Parathyroid adenoma (tissue), 2 donors: ENCODE measurements at regions not wholly inside any gene's neighbourhood (a gene's known extent, or its start where the extent isn't known, plus 50 kb on each side); places are given as distances from the start of the nearest gene placed in this dataset.
"Not testable (repeated sequence)": the region's sequence is repeated elsewhere in the genome, so short reads cannot be mapped to it uniquely, and the experiment has no call there.

Experiments used
- H2AFZ ChIP-seq: fragments of 300-600 bp; sonication (generic); one replicate; pipeline ENCODE4 v1.7.0; 2017; ENCODE audit warnings: antibody characterized with exemption, mild to moderate bottlenecking
- H3K27ac ChIP-seq: fragments of 300-600 bp; sonication (generic); one replicate; pipeline ENCODE4 v1.7.0; 2017
- H3K27me3 ChIP-seq: fragments of 300-600 bp; sonication (generic); one replicate; pipeline ENCODE4 v1.7.0; 2017; ENCODE audit warnings: low read length; ENCODE audit not compliant: control insufficient read depth, insufficient read depth
- H3K36me3 ChIP-seq: fragments of 300-600 bp; sonication (generic); one replicate; pipeline ENCODE4 v1.7.0; 2017; ENCODE audit warnings: low read length; ENCODE audit not compliant: control insufficient read depth, insufficient read depth
- H3K4me1 ChIP-seq: fragments of 300-600 bp; sonication (generic); one replicate; pipeline ENCODE4 v1.7.0; 2017; ENCODE audit warnings: control low read depth
- H3K4me2 ChIP-seq: fragments of 300-600 bp; sonication (generic); one replicate; pipeline ENCODE4 v1.7.0; 2017; ENCODE audit warnings: low read length
- H3K4me3 ChIP-seq: fragments of 300-600 bp; sonication (generic); one replicate; pipeline ENCODE4 v1.7.0; 2017; ENCODE audit warnings: low read depth, low read length
- H3K79me2 ChIP-seq: fragments of 300-600 bp; sonication (generic); one replicate; pipeline ENCODE4 v1.7.0; 2017; ENCODE audit warnings: control low read depth
- H3K9ac ChIP-seq: fragments of 300-600 bp; sonication (generic); one replicate; pipeline ENCODE4 v1.7.0; 2017; ENCODE audit warnings: mild to moderate bottlenecking
- H3K9me3 ChIP-seq: fragments of 300-600 bp; sonication (generic); one replicate; pipeline ENCODE4 v1.7.0; 2017; ENCODE audit warnings: low read length; ENCODE audit not compliant: control insufficient read depth
- TF ChIP-seq, protein P1 (sequence below): fragments of 300-600 bp; sonication (generic); IDR thresholded peaks from one replicate; pipeline ENCODE4 v1.7.0; 2017; ENCODE audit warnings: antibody characterized with exemption, mild to moderate bottlenecking
- donor health status: primary hyperparathyroidism.

DNA sequence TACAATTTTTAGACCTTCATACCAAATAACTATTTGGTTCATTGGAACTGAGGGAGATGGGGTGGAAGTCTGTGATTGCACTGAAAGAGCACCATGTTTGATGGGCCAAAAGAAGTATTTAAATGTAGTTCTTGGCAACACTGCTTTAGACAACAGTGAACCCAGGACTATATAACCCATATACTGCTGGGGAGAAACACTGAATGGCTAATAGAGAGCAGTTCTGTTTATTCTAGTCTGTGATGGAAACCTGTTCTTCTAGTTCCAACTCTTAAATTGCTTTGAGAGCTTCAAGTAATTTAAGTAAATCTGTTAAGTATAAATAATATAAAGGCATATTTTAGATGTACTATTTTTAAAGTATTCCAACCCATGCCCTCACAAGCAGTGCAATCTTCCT is 96.3 kb downstream of the NIBAN1 start:
- H3K36me3 ChIP-seq, result no peaks in the 10 kb centered on the region
- H3K9me3 ChIP-seq, result no peaks in the 10 kb centered on the region
- H3K4me2 ChIP-seq, result no peak overlapping the region
- H3K4me3 ChIP-seq, result no peak overlapping the region
- no peak overlapping the region for H2AFZ ChIP-seq
- no peaks in the 10 kb centered on the region for H3K79me2 ChIP-seq
- H3K27ac ChIP-seq, result no peak overlapping the region
- H3K4me1 ChIP-seq, result no peaks in the 10 kb centered on the region
- TF ChIP-seq, protein P1, sequence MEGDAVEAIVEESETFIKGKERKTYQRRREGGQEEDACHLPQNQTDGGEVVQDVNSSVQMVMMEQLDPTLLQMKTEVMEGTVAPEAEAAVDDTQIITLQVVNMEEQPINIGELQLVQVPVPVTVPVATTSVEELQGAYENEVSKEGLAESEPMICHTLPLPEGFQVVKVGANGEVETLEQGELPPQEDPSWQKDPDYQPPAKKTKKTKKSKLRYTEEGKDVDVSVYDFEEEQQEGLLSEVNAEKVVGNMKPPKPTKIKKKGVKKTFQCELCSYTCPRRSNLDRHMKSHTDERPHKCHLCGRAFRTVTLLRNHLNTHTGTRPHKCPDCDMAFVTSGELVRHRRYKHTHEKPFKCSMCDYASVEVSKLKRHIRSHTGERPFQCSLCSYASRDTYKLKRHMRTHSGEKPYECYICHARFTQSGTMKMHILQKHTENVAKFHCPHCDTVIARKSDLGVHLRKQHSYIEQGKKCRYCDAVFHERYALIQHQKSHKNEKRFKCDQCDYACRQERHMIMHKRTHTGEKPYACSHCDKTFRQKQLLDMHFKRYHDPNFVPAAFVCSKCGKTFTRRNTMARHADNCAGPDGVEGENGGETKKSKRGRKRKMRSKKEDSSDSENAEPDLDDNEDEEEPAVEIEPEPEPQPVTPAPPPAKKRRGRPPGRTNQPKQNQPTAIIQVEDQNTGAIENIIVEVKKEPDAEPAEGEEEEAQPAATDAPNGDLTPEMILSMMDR, result no peak
- H3K27me3 ChIP-seq, result no peaks in the 10 kb centered on the region
- H3K9ac ChIP-seq, result no peak overlapping the region

DNA sequence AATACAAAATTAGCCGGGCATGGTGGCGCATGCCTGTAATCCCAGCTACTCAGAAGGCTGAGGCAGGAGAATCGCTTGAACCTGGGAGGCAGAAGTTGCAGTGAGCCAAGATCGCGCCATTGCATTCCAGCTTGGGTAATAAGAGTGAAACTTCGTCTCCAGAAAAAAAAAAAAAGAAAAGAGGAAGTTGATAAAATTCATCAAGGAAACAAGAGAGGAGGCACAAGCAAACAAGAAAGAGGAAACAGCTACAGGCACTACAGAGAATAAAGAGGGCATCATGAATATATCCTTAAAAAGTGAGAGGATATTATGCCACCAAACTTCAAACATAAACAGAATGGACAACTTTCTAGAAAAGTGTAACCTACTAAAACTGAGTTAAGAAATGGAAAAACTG is 98.3 kb downstream of the NIBAN1 start:
- H3K27ac ChIP-seq, H3K9ac ChIP-seq, H3K36me3 ChIP-seq: not testable (repeated sequence)

DNA sequence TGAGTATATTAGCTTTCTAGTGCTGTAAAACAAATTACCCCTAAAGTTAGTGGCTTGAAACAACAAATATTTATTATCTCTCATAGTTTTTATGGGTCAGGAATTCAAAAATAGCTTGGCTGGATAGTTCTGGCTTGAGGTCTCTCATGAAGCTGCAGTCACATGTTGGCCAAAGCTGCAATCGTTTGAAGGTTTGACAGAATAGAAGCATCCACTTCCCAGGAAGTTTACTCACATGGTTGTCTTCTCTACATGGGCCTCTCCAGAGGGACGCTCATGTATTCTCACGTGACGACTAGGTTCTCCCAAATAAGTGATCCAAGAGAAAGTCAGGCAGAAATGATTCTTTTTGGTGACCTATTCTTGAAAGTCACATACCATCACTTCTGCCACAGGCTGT is 99.1 kb downstream of the NIBAN1 start:
- H3K27me3 ChIP-seq, result no peaks in the 10 kb centered on the region
- H3K4me2 ChIP-seq, result no peak overlapping the region
- TF ChIP-seq, protein P1, result no peak
- no peak overlapping the region for H3K4me3 ChIP-seq
- no peaks in the 10 kb centered on the region for H3K79me2 ChIP-seq
- H3K36me3 ChIP-seq, result no peaks in the 10 kb centered on the region
- no peak overlapping the region for H3K9ac ChIP-seq
- no peak overlapping the region for H3K27ac ChIP-seq
- H3K9me3 ChIP-seq, result no peaks in the 10 kb centered on the region
- H3K4me1 ChIP-seq, result no peaks in the 10 kb centered on the region
- no peak overlapping the region for H2AFZ ChIP-seq

More for the DNA sequence above, 98.3 kb downstream of the NIBAN1 start:
- not testable (repeated sequence) for H3K4me2 ChIP-seq, H2AFZ ChIP-seq, H3K4me1 ChIP-seq, H3K79me2 ChIP-seq, H3K4me3 ChIP-seq, H3K27me3 ChIP-seq, H3K9me3 ChIP-seq

DNA sequence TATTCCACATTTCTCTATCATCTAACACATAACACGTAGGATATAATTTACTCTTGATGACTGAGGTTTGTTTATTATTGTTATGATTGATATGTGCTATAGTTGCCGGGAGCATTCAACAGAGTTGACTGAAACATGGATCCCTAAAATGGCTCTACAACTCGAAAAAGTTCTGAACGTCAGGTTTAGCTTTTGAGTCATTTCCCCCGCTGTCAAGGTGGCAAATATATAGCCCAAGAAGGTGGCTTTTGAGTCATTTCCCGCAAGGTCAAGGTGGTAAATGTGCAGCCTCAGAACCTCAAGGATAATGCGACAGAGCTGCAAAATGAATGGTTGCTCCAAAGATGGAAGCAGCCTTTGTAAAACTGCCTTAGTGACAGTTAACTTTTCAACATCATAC is 104.0 kb downstream of the NIBAN1 start:
- Histone ChIP-seq H3K9me3 (no peaks in the 10 kb centered on the region), H3K36me3 (no peaks in the 10 kb centered on the region)

DNA sequence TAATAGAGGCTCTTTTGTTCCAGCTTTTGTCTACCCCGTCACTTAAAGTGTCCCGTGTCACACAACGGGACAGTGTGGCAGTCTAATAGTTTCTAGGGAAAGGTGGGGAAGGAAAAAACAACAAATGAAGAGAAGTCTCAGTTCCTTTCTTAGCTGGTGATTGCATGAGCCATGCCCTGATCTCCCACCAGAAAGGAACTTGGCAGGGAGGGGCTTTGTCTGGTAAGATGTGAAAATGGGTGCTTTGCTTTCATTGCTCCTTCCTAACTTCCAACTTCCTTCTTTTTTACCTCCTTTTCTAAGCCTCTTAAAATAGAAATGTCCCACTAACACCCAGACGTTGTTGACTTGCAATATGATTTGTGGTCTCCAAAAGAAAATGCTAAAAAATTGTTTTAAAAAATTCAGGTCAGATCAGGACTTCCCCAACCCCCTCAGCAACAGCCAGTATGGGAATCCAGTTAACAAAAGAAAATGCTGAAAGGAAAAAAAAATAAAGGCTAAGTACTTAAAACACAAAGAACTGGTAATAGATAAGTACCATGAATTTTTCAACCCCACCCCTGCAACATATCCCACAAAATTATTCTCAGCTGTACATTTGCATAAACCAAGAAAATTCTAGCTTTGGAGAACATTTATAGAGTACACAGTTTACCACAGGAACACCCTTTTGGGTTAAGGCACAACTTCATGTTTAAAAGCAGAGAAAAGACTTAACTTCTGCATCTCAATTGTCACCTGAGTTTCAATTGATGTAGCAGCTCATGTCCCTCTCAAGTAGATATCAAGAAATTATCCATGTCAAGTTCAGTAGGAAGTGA is 106.2 kb downstream of the NIBAN1 start:
- no peaks in the 10 kb centered on the region for H3K79me2 ChIP-seq

More for the DNA sequence above, 104.0 kb downstream of the NIBAN1 start:
- H3K27me3 ChIP-seq, result no peaks in the 10 kb centered on the region
- H3K4me3 ChIP-seq, result no peak overlapping the region
- no peak overlapping the region for H2AFZ ChIP-seq
- H3K4me1 ChIP-seq, result no peaks in the 10 kb centered on the region
- TF ChIP-seq, protein P1, result no peak
- H3K9ac ChIP-seq, result no peak overlapping the region
- no peak overlapping the region for H3K27ac ChIP-seq
- H3K4me2 ChIP-seq, result no peak overlapping the region
- no peaks in the 10 kb centered on the region for H3K79me2 ChIP-seq

More for the DNA sequence above, 106.2 kb downstream of the NIBAN1 start:
- no peak overlapping the region for H3K9ac ChIP-seq
- no peaks in the 10 kb centered on the region for H3K27me3 ChIP-seq
- H3K9me3 ChIP-seq, result no peaks in the 10 kb centered on the region
- H3K4me1 ChIP-seq, result no peaks in the 10 kb centered on the region
- TF ChIP-seq, protein P1, result no peak
- no peak overlapping the region for H3K27ac ChIP-seq
- no peak overlapping the region for H3K4me3 ChIP-seq
- H3K4me2 ChIP-seq, result no peak overlapping the region
- no peak overlapping the region for H2AFZ ChIP-seq
- no peaks in the 10 kb centered on the region for H3K36me3 ChIP-seq
